ENCODE measurements at regions not wholly inside any gene's neighbourhood (a gene's known extent, or its start where the extent isn't known, plus 50 kb on each side); places are given as distances from the start of the nearest gene placed in this dataset.

GRCh38 chr2:146916914-146917313, 927.9 kb upstream of the ACVR2A start (continued):
- TF ChIP-seq ZNF140 (tag by site-specific recombination; IDR thresholded peaks at IDR 0.05) (no peak), ZFP69B (tag by site-specific recombination; IDR thresholded peaks at IDR 0.05) (no peak), KLF8 (tag by site-specific recombination; IDR thresholded peaks at IDR 0.05) (no peak), ZBTB17 (tag by site-specific recombination; IDR thresholded peaks at IDR 0.05) (no peak), ZNF324 (tag by site-specific recombination; IDR thresholded peaks at IDR 0.05) (no peak), ZBTB44 (tag by site-specific recombination; IDR thresholded peaks at IDR 0.05) (no peak), ZFHX2 (tag by site-specific recombination; conservative IDR thresholded peaks at IDR 0.05) (no peak), ZNF585B (tag by site-specific recombination; IDR thresholded peaks at IDR 0.05) (no peak)

GRCh38 chr2:146913476-146913875, 931.4 kb upstream of the ACVR2A start:
- Histone ChIP-seq H3K4me3 (ENCODE audit: low read depth, low read length) (no peak overlapping the region), H3K36me3 (ENCODE audit: control insufficient read depth in 2 of 2, insufficient read depth in 1 of 2, low read length in 2 of 2) (no peaks in the 10 kb centered on the region), H3K4me1 (ENCODE audit: control insufficient read depth, insufficient read depth, low read length) (no peaks in the 10 kb centered on the region), H3K27ac (ENCODE audit: extremely low read depth, low read depth, low read length) (no peak overlapping the region), H3K9me3 (ENCODE audit: control insufficient read depth, insufficient read depth, low read depth, low read length) (no peaks in the 10 kb centered on the region)
- ChIA-PET CTCF (no interaction called here), POLR2A (no interaction called here)
- no peak for TF ChIP-seq AEBP2 (tag by site-specific recombination; IDR thresholded peaks at IDR 0.05; ENCODE audit: borderline replicate concordance)
- no peak for TF ChIP-seq ZNF391 (tag by site-specific recombination; IDR thresholded peaks at IDR 0.05; ENCODE audit: borderline replicate concordance, low read depth)
- TF ChIP-seq PRDM2 (tag by site-specific recombination; IDR thresholded peaks at IDR 0.05; ENCODE audit: borderline replicate concordance), result no peak
- no peak for TF ChIP-seq ZNF670 (tag by site-specific recombination; IDR thresholded peaks at IDR 0.05; ENCODE audit: low read depth)
- no peak for TF ChIP-seq ZNF704 (tag by site-specific recombination; IDR thresholded peaks at IDR 0.05)
- no peak for TF ChIP-seq BCL11A (tag by site-specific recombination; IDR thresholded peaks at IDR 0.05; ENCODE audit: low read depth)
- TF ChIP-seq ZNF366 (tag by site-specific recombination; conservative IDR thresholded peaks at IDR 0.05), result no peak
- TF ChIP-seq ZNF692 (tag by site-specific recombination; IDR thresholded peaks at IDR 0.05), result no peak
- no peak for TF ChIP-seq ZNF311 (tag by site-specific recombination; IDR thresholded peaks at IDR 0.05; ENCODE audit: borderline replicate concordance)
- TF ChIP-seq SCRT2 (tag by site-specific recombination; IDR thresholded peaks at IDR 0.05), result no peak

Data from HEK293 (cell line).